A549 (cell line): ENCODE measurements at regions not wholly inside any gene's neighbourhood (a gene's known extent, or its start where the extent isn't known, plus 50 kb on each side); places are given as distances from the start of the nearest gene placed in this dataset.

ENCODE experiments used
- ATAC-seq, 2 experiments: fragments of 200-7000 bp in 1 of 2; fragments of >200 bp in 1 of 2; cut with Nextera tagmentation in 1 of 2; cut with Tn5 transposase in 1 of 2; 3 replicates each; pipeline versions ENCODE4 v1.8.0 to v1.9.1; 2018 to 2020; ENCODE audit warnings: mild to moderate bottlenecking in 1 of 2, moderate library complexity in 1 of 2
- CTCF ChIA-PET: fragments of 300-600 bp; sonication (Branson Sonifier 250); formaldehyde crosslinking; extraction: SDS; loops from one replicate; lab custom pipeline; 2021; ENCODE audit warnings: antibody characterized with exemption, inconsistent platforms; lab: Yijun Ruan, JAX
- POLR2A ChIA-PET: fragments of 350-600 bp; formaldehyde crosslinking; extraction: SDS; loops from one replicate; lab custom pipeline; 2021; ENCODE audit warnings: antibody characterized with exemption, inconsistent platforms; lab: Yijun Ruan, JAX
- DNase-seq, 2 experiments: peaks; one replicate each; pipeline versions ENCODE4 v3.0.0 to v3.0.0-alpha.2; 2011 to 2016; ENCODE audit warnings: low read depth in 1 of 2, low spot score in 1 of 2
- FAIRE-seq: peaks from 2 replicates; lab custom pipeline; 2011; peaks lifted over from hg19 to GRCh38; lab: Jason Lieb, UNC
- H3K27ac ChIP-seq, 2 experiments: fragments of >200 bp; sonication (Bioruptor Twin); formaldehyde crosslinking; 3 replicates each; pipeline ENCODE4 v1.5.1; 2016 to 2017
- H3K4me1 ChIP-seq: fragments of >200 bp; sonication (Bioruptor Twin); formaldehyde crosslinking; 3 replicates; pipeline ENCODE4 v1.6.1; 2016
- H3K4me2 ChIP-seq: fragments of >200 bp; sonication (Bioruptor Twin); formaldehyde crosslinking; 3 replicates; pipeline ENCODE4 v1.6.1; 2016
- H3K4me3 ChIP-seq: fragments of >200 bp; sonication (Bioruptor Twin); formaldehyde crosslinking; 3 replicates; pipeline ENCODE4 v1.5.1; 2016
- H3K9me3 ChIP-seq: fragments of >200 bp; sonication (Bioruptor Twin); formaldehyde crosslinking; 3 replicates; pipeline ENCODE4 v1.6.1; 2016
- BCL3 ChIP-seq: fragments of >200 bp; sonication (Bioruptor Twin); formaldehyde crosslinking; IDR thresholded peaks from 3 replicates; pipeline ENCODE4 v1.6.1; 2016
- CBX2 ChIP-seq: fragments of 200-600 bp; sonication (generic); IDR thresholded peaks from 2 replicates; pipeline ENCODE4 v1.6.1; 2016; ENCODE audit warnings: low read depth, mild to moderate bottlenecking, borderline replicate concordance
- CBX8 ChIP-seq: fragments of 200-600 bp; sonication (generic); IDR thresholded peaks from 2 replicates; pipeline ENCODE4 v1.6.1; 2016
- CHD2 ChIP-seq: fragments of 150-350 bp; IDR thresholded peaks from 2 replicates; pipeline ENCODE4 v1.6.1; 2014; ENCODE audit warnings: low read length; ENCODE audit not compliant: partially characterized antibody
- CHD4 ChIP-seq: fragments of 200-600 bp; sonication (generic); IDR thresholded peaks from 2 replicates; pipeline ENCODE4 v1.6.1; 2016; ENCODE audit warnings: antibody characterized with exemption, mild to moderate bottlenecking, borderline replicate concordance
- EHMT2 ChIP-seq: fragments of 200-600 bp; sonication (generic); IDR thresholded peaks from 2 replicates; pipeline ENCODE4 v1.6.1; 2016; ENCODE audit warnings: antibody characterized with exemption, low read depth, mild to moderate bottlenecking, moderate library complexity
- EP300 ChIP-seq, 2 experiments: fragments of >200 bp; sonication (Bioruptor Twin); formaldehyde crosslinking; IDR thresholded peaks; 2 replicates in 1 of 2; 3 replicates in 1 of 2; pipeline ENCODE4 v1.6.1; 2016 to 2017
- HDAC2 ChIP-seq: fragments of 200-600 bp; sonication (generic); IDR thresholded peaks from 2 replicates; pipeline ENCODE4 v1.6.1; 2016
- HOXA7 ChIP-seq: fragments of 250-450 bp; sonication (Bioruptor Pico); IDR thresholded peaks from 2 replicates; pipeline ENCODE4 v1.5.0; 2020; ENCODE audit warnings: mild to moderate bottlenecking, moderate library complexity
- HOXB13 ChIP-seq: fragments of 250-450 bp; sonication (Bioruptor Pico); IDR thresholded peaks from 2 replicates; pipeline ENCODE4 v1.5.0; 2020; ENCODE audit warnings: low read depth, mild to moderate bottlenecking, moderate library complexity
- JUN ChIP-seq, 2 experiments: fragments of >200 bp; sonication (Bioruptor Twin); formaldehyde crosslinking; IDR thresholded peaks; 2 replicates in 1 of 2; 3 replicates in 1 of 2; pipeline ENCODE4 v1.6.1; 2016 to 2017
- JUNB ChIP-seq: fragments of >200 bp; sonication (Bioruptor Twin); formaldehyde crosslinking; IDR thresholded peaks from 2 replicates; pipeline ENCODE4 v1.6.1; 2016
- KDM5A ChIP-seq: fragments of 200-600 bp; sonication (generic); IDR thresholded peaks from 2 replicates; pipeline ENCODE4 v1.6.1; 2016; ENCODE audit warnings: antibody characterized with exemption, mild to moderate bottlenecking
- MAFK ChIP-seq: fragments of 450-650 bp; IDR thresholded peaks from 2 replicates; pipeline ENCODE4 v1.6.1; 2014; ENCODE audit not compliant: partially characterized antibody
- MAZ ChIP-seq: fragments of 150-350 bp; IDR thresholded peaks from 2 replicates; pipeline ENCODE4 v1.6.1; 2014; ENCODE audit warnings: antibody characterized with exemption, low read depth, low read length, borderline replicate concordance
- NPAS2 ChIP-seq: fragments of 250-450 bp; sonication (Bioruptor Pico); IDR thresholded peaks from 2 replicates; pipeline ENCODE4 v1.8.0; 2022; ENCODE audit warnings: mild to moderate bottlenecking, moderate library complexity, borderline replicate concordance
- POLR2A ChIP-seq: IDR thresholded peaks from 2 replicates; pipeline ENCODE4 v1.6.1; 2012; ENCODE audit warnings: mild to moderate bottlenecking, low read length
- RAD21 ChIP-seq, 2 experiments: fragments of >200 bp in 1 of 2; sonication (Bioruptor Twin) in 1 of 2; formaldehyde crosslinking in 1 of 2; IDR thresholded peaks in 1 of 2; conservative IDR thresholded peaks in 1 of 2; 2 replicates in 1 of 2; 3 replicates in 1 of 2; pipeline ENCODE4 v1.6.1; 2012 to 2018; ENCODE audit warnings: inconsistent platforms in 1 of 2
- RARB ChIP-seq: fragments of 250-450 bp; sonication (Bioruptor Pico); IDR thresholded peaks from 2 replicates; pipeline ENCODE4 v1.8.0; 2021; ENCODE audit warnings: mild to moderate bottlenecking, moderate library complexity
- RNF2 ChIP-seq: fragments of 200-600 bp; sonication (generic); IDR thresholded peaks from 2 replicates; pipeline ENCODE4 v1.6.1; 2016; ENCODE audit warnings: low read depth, mild to moderate bottlenecking, antibody characterized with exemption, moderate library complexity, borderline replicate concordance
- SREBF2 ChIP-seq: fragments of 450-650 bp; IDR thresholded peaks from 2 replicates; pipeline ENCODE4 v1.6.1; 2014; ENCODE audit warnings: mild to moderate bottlenecking, moderate library complexity
- TFCP2L1 ChIP-seq: fragments of 250-450 bp; sonication (Bioruptor Pico); IDR thresholded peaks from 2 replicates; pipeline ENCODE4 v1.5.0; 2021; ENCODE audit warnings: mild to moderate bottlenecking
- ZC3H11A ChIP-seq: fragments of 450-650 bp; IDR thresholded peaks from 2 replicates; pipeline ENCODE4 v1.6.1; 2014; ENCODE audit warnings: antibody characterized with exemption, mild to moderate bottlenecking
- ZFP36 ChIP-seq: fragments of 450-650 bp; IDR thresholded peaks from 2 replicates; pipeline ENCODE4 v1.6.1; 2014; ENCODE audit warnings: borderline replicate concordance; ENCODE audit not compliant: partially characterized antibody
- WGBS: methylation state at CpG from one replicate; pipeline ENCODE4 v1.1.6; 2017; ENCODE audit errors: missing lambda C conversion rate; 5-methylcytosine and 5-hydroxymethylcytosine counted together
- TF ChIP-seq, protein P1 (sequence below): fragments of >200 bp; sonication (Bioruptor Twin); formaldehyde crosslinking; IDR thresholded peaks from 3 replicates; pipeline ENCODE4 v1.5.1; 2016
- TF ChIP-seq, protein P2 (sequence below): IDR thresholded peaks from 2 replicates; pipeline ENCODE4 v1.6.1; 2012
- TF ChIP-seq, protein P3 (sequence below): fragments of 450-650 bp; IDR thresholded peaks from 2 replicates; pipeline ENCODE4 v1.6.1; 2014; ENCODE audit warnings: antibody characterized with exemption

- H3K9me3 ChIP-seq: no peaks in the 10 kb centered on the region
- 89% methylated on average over 4 of the region's 4 CpGs for WGBS
- no peak for TF ChIP-seq RNF2
- ATAC-seq (no peak), FAIRE-seq (no peak), DNase-seq (no peak)
- H3K27ac ChIP-seq: no peak overlapping the region
- ChIA-PET POLR2A (no interaction called here), CTCF (no interaction called here)
- H3K4me2 ChIP-seq: no peak overlapping the region
- peaks cover 10% of the 10 kb centered on the region for H3K4me1 ChIP-seq
- no peak overlapping the region for H3K4me3 ChIP-seq
Observed at GRCh38 chr7:115338016-115338415, 416.1 kb downstream of the MDFIC start.

DNA sequence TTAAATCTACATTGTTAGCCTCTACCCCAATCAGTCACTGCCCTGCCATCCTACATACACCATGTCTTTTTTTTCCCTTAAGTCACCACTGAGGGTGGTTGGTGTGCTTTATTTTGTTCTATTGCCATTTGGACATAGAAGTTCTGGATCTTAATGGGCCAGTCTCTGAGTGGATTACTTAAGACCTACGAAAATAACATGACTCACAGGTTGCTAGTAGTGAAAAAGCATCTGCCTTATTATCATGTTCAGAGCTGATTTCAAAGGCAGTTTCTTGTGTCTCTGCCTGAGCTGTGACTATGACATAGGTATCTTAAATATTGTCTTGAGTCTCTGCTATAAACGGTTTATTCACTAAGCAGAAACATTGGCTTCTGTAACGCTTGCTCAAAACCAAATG lies 410.8 kb downstream of the MDFIC start:
- no peak overlapping the region for H3K4me3 ChIP-seq
- CTCF ChIA-PET: no interaction called here
- FAIRE-seq (no peak), DNase-seq (no peak), ATAC-seq (no peak; a peak in 1 of 6 replicates)
- WGBS: 37% methylated on average over 3 of the region's 3 CpGs
- no peak overlapping the region for H3K27ac ChIP-seq
- no peaks in the 10 kb centered on the region for H3K4me1 ChIP-seq
- POLR2A ChIA-PET: no interaction called here
- no peaks in the 10 kb centered on the region for H3K9me3 ChIP-seq
- no peak overlapping the region for H3K4me2 ChIP-seq
- TF ChIP-seq KDM5A (no peak), RNF2 (no peak), NPAS2 (CRISPR knock-in tag) (no peak), TFCP2L1 (CRISPR knock-in tag) (no peak), POLR2A (no peak), ZFP36 (no peak), CHD2 (no peak), MAFK (no peak), HDAC2 (no peak), CHD4 (no peak), RARB (no peak), JUNB (no peak), EP300 (IDR thresholded peaks at IDR 0.05) (no peak), MAZ (no peak), EHMT2 (no peak)
- TF ChIP-seq, protein P1, sequence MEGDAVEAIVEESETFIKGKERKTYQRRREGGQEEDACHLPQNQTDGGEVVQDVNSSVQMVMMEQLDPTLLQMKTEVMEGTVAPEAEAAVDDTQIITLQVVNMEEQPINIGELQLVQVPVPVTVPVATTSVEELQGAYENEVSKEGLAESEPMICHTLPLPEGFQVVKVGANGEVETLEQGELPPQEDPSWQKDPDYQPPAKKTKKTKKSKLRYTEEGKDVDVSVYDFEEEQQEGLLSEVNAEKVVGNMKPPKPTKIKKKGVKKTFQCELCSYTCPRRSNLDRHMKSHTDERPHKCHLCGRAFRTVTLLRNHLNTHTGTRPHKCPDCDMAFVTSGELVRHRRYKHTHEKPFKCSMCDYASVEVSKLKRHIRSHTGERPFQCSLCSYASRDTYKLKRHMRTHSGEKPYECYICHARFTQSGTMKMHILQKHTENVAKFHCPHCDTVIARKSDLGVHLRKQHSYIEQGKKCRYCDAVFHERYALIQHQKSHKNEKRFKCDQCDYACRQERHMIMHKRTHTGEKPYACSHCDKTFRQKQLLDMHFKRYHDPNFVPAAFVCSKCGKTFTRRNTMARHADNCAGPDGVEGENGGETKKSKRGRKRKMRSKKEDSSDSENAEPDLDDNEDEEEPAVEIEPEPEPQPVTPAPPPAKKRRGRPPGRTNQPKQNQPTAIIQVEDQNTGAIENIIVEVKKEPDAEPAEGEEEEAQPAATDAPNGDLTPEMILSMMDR: no peak
- TF ChIP-seq, protein P2, sequence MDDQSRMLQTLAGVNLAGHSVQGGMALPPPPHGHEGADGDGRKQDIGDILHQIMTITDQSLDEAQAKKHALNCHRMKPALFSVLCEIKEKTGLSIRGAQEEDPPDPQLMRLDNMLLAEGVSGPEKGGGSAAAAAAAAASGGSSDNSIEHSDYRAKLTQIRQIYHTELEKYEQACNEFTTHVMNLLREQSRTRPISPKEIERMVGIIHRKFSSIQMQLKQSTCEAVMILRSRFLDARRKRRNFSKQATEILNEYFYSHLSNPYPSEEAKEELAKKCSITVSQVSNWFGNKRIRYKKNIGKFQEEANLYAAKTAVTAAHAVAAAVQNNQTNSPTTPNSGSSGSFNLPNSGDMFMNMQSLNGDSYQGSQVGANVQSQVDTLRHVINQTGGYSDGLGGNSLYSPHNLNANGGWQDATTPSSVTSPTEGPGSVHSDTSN: no peak

GRCh38 chr7:115329006-115329405 lies 407.1 kb downstream of the MDFIC start:
- Histone ChIP-seq H3K9me3 (no peaks in the 10 kb centered on the region), H3K4me3 (no peak overlapping the region), H3K27ac (no peak overlapping the region), H3K4me1 (no peaks in the 10 kb centered on the region), H3K4me2 (no peak overlapping the region)
- WGBS: 32% methylated on average over 2 of the region's 2 CpGs
- CTCF ChIA-PET: no interaction called here
- POLR2A ChIA-PET: no interaction called here
- TF ChIP-seq SREBF2 (no peak), JUN (IDR thresholded peaks at IDR 0.05) (no peak), CBX2 (no peak)
- DNase-seq (no peak), ATAC-seq (no peak), FAIRE-seq (no peak)

DNA sequence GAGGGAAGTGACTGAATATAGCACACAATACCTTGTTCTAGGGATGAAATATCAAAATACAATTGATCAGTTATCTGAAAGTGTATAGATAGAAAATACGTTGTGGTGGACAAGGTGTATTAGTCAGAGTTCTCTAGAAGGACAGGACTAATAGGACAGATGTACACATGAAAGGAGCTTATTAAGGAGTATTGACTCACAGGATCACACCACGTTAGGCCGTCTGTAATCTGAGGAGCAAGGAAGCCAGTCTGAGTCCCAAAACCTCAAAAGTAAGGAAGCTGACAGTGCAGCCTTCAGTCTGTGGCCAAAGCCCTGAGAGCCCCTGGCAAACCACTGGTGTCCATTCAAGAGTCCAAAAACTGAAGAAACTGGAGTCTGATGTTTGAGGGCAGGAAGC lies 406.1 kb downstream of the MDFIC start:
- no peak for DNase-seq
- TF ChIP-seq RAD21 (conservative IDR thresholded peaks at IDR 0.05 in 1 of 2, IDR thresholded peaks at IDR 0.05 in 1 of 2): no peak
- TF ChIP-seq MAFK: no peak
- no peak for TF ChIP-seq BCL3
- no peak for TF ChIP-seq HOXB13 (CRISPR knock-in tag)
- no peak for TF ChIP-seq ZC3H11A
- no peak for TF ChIP-seq CBX8
- no peak for TF ChIP-seq HOXA7 (CRISPR knock-in tag)
- no peak for TF ChIP-seq MAZ
- TF ChIP-seq EP300 (IDR thresholded peaks at IDR 0.05): no peak
- TF ChIP-seq ZFP36: no peak
- TF ChIP-seq, protein P3, sequence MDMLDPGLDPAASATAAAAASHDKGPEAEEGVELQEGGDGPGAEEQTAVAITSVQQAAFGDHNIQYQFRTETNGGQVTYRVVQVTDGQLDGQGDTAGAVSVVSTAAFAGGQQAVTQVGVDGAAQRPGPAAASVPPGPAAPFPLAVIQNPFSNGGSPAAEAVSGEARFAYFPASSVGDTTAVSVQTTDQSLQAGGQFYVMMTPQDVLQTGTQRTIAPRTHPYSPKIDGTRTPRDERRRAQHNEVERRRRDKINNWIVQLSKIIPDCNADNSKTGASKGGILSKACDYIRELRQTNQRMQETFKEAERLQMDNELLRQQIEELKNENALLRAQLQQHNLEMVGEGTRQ: no peak
- FAIRE-seq: no peak
- CTCF ChIA-PET: no interaction called here
- POLR2A ChIA-PET: no interaction called here
- Histone ChIP-seq H3K4me1 (no peaks in the 10 kb centered on the region), H3K9me3 (no peaks in the 10 kb centered on the region), H3K27ac (no peak overlapping the region), H3K4me2 (no peak overlapping the region), H3K4me3 (no peak overlapping the region)
- no peak for ATAC-seq
- 65% methylated on average over 3 of the region's 3 CpGs for WGBS
